SK-N-SH (cell line): ENCODE measurements at regions not wholly inside any gene's neighbourhood (a gene's known extent, or its start where the extent isn't known, plus 50 kb on each side); places are given as distances from the start of the nearest gene placed in this dataset.

Source experiments
- CTCF ChIP-seq: fragments of 200-600 bp; sonication (generic); IDR thresholded peaks from 2 replicates; pipeline ENCODE4 v1.6.1; 2017; ENCODE audit warnings: antibody characterized with exemption, mild to moderate bottlenecking, moderate library complexity
- GATA2 ChIP-seq: sonication (generic); formaldehyde crosslinking; IDR thresholded peaks from 2 replicates; pipeline ENCODE4 v1.5.0; 2020; ENCODE audit warnings: mild to moderate bottlenecking, missing genetic modification reagents
- USF2 ChIP-seq: fragments of 150-350 bp; IDR thresholded peaks from 2 replicates; pipeline ENCODE4 v1.6.1; 2017; ENCODE audit warnings: antibody characterized with exemption, low read length, low read depth, borderline replicate concordance

DNA sequence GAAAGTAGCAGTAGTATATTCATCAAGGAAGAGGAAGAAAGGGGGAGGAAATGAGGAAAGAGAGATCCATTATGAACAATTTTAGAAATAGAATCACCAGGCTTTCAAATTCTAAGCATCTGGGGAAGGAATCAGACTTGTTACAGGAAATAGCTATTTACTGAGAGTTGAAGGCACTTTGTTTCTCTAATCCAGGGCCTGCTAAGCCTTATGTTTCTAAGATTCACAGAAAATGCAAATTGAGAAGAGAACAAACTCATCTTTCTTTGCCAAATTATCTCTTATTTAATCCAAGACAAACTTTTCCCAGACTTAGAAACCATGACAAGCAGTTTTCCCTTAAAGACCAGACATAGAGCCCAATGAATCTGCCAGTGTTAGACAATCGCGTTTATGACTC lies 528.0 kb upstream of the NMUR2 start:
- TF ChIP-seq CTCF: no peak
- TF ChIP-seq USF2: no peak
- TF ChIP-seq GATA2: no peak
